Activated CD4-positive, alpha-beta T cell treated with anti-CD3 and anti-CD28 coated beads, Interleukin-2, Interleukin-6, amounts not matched to agents 100 ng/mL and 50 ng/mL, durations not matched to agents 16 hours and 8 hours (primary cell): ENCODE measurements at regions not wholly inside any gene's neighbourhood (a gene's known extent, or its start where the extent isn't known, plus 50 kb on each side); places are given as distances from the start of the nearest gene placed in this dataset.
"Not testable (repeated sequence)": the region's sequence is repeated elsewhere in the genome, so short reads cannot be mapped to it uniquely, and the experiment has no call there.

ENCODE experiments used
- DNase-seq: peaks from one replicate; pipeline ENCODE4 v3.0.0-alpha.2; 2020

GRCh38 chr4:130699004-130699403, 1603.1 kb downstream of the C4orf33 start:
- DNase-seq, result no peak

- no peak for DNase-seq
Measured at GRCh38 chr4:130703211-130703935, 1607.4 kb downstream of the C4orf33 start.

- no peak for DNase-seq
Measured at GRCh38 chr4:130705023-130705422, 1609.1 kb downstream of the C4orf33 start.

DNA sequence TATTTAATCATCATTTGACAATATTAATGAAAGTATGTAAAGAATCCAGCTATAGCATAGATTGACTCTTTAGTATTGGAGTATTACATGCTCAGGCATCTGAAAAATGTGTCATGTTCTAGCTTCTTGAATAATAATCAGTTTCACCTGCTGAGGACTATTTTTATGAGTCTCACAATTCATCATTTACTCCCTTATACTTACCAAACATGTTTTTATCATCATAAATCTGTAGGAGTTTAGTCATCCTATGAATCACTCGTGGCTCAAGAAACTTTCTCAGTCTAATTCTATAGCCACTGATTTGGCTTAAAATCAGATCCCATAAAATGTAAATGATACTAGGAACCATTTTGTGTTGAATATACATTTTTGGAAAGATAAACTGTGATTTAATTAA, 1616.1 kb downstream of the C4orf33 start:
- DNase-seq, result no peak

DNA sequence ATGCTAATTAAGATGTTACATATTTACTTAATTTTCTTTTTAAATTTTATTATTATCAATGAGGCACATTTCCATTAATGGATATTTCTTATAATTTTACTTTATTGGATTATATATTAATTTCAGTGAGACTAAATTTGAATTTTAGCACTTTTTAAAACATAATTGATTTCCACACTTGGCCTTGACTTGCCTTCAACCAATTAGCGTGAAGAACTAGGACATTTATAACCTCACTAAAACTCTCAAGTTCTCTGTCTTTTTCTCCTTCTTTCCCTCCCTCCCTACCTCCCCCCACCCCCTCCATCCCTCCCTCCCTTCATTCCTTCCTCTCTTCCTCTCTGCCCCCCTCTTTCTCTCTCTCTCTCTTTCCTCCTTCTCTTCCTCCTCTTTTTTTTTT, 1618.1 kb downstream of the C4orf33 start:
- no peak for DNase-seq

DNA sequence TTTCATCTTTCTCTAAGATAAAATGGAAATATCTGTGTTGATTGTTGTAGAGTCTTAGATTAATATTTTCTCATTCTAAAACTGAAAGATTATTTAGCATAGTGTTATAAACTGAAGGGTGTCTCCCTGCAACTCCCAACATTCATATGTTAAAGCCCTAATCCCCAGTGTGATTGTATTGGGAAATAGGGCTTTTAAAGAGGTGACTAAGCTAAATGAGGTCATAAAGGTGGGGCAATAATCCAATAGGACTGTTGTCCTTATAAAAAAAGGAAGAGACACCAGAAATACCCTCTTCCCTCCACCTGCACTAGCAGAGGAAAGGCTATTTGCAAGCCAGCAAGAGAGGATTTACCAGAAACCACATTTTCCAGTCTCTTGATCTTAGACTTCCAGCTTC, 1626.4 kb downstream of the C4orf33 start:
- DNase-seq, result no peak

GRCh38 chr4:130736436-130737185, 1640.7 kb downstream of the C4orf33 start:
- DNase-seq, result no peak

DNA sequence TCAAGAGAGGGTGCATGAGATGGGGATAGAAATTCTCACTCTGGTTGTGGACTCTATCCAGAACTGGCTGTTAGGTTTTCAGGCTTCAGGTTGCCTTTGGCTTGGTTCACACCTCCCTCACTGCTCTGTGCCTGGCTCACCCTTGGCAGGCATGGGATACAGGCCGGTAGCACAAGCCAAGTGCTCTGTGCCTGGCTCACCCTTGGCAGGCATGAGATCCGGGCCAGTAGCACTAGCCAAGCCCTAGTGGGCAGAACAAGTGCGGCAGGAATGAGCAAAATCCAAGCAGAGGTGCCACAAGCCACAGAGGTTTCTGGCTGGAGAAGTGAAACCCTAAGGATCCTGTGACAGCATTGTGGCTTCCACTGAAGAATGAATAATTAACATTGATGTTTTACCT, 1642.3 kb downstream of the C4orf33 start:
- no peak for DNase-seq

GRCh38 chr4:130747842-130748241, 1651.9 kb downstream of the C4orf33 start:
- DNase-seq, result no peak

GRCh38 chr4:130753926-130754325, 1658.0 kb downstream of the C4orf33 start:
- DNase-seq, result no peak

DNA sequence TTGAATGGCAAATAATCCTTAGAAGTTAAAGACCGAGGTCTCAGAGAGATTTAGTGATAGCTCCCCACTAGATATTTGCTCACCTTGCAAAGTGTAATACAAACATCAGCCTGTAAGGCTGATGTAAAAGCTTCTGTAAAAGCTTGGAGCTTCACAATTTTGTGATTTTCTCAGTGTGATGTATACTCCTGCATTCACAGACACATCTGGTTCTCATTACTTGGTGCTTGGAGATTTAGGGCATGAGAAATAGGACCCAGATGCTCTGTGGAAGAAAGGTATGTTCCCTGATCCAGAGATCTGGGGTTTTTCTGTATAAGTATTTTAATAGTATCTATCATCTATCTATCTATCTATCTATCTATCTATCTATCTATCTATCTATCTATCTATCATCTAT, 1664.3 kb downstream of the C4orf33 start:
- DNase-seq, result no peak

- DNase-seq, result not testable (repeated sequence)
Measured at GRCh38 chr4:130767384-130767783, 1671.4 kb downstream of the C4orf33 start.

GRCh38 chr4:130772966-130773365, 1677.0 kb downstream of the C4orf33 start:
- DNase-seq, result not testable (repeated sequence)

DNA sequence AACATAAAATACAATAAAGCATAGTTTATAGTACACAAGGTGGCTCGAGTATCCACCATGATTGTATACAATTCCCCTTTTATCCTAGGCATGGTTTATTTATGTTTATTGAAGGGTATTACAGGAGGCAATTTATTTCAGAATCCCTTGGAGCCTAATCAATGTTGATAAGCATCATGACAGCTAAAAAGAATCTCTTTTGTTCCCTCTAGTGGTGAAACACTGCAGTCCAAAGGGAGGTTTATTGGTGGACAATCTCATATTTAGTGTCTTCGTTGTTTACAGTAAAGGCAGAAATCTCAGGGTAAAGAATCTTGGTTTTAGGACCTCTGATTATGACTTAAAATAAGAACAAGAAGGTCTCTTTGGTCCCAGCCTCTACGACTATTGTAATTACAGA, 1712.5 kb downstream of the C4orf33 start:
- no peak for DNase-seq

DNA sequence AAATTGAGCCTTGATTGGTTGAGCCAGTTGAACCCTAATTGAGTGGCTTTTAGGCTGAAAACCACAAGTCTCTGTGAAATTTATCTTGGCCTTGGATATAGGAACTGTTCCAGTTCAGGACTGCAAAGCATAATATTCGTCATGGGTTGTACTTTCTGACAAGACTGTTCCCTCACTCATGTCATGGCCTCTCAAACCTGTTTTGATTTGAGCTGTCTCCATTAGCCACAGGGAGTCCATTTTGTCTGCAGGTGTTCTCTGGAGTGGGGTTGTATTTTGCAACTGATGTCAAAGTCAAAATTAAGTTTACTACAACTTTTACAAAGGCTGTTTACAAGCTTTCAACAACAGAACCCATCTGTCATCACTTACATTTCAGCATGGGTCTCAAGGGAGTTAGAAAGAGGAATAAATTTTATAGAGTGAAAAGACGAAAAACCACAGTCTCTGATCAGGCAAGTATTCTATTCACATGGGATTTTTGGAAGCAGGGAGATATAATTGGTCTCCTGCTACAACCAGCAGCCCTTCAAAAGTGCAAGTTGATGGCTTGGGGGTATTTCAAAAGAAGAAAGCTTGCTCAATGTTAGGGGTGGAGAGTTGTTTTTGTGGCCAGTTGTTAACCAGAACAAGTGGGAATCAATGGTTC, 1716.3 kb downstream of the C4orf33 start:
- no peak for DNase-seq

DNA sequence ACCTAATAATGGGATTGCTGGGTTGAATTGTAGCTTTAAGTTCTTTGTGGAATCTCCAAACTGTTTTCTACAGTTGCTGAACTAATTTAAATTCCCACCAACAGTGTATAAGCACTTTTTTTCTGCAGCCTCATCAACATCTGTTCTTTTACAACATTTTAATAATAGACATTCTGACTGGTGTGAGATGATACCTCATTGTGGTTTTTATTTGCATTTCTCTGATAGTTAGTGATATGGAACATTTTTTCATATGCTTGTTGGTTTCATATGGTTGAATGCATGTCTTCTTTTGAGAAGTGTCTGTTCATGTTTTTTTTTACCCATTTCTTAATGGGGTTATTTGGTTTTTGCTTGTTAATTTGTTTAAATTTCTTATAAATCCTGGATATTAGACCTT, 1718.9 kb downstream of the C4orf33 start:
- DNase-seq, result no peak

GRCh38 chr4:130820448-130820847, 1724.5 kb downstream of the C4orf33 start:
- DNase-seq, result no peak

DNA sequence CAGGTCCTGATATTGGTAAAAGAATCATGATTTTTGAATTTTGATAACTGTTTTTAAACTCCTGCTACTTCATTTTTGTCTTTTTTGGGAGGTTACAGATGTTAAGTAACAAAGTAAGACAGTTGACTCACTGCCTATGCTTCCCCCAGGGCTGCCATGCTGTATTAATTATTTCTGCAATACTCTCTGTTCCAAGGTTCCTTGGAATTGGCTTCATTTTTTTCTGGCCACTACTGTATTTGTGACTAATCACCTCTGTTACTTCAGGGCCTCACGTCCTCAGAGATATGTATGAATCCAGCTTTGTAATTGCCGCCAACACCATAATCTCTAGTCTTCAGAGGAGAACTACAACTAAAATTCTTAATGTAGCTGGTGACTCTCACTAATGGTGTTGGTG, 1729.3 kb downstream of the C4orf33 start:
- no peak for DNase-seq

GRCh38 chr4:130850019-130850524, 1754.1 kb downstream of the C4orf33 start:
- DNase-seq, result no peak

DNA sequence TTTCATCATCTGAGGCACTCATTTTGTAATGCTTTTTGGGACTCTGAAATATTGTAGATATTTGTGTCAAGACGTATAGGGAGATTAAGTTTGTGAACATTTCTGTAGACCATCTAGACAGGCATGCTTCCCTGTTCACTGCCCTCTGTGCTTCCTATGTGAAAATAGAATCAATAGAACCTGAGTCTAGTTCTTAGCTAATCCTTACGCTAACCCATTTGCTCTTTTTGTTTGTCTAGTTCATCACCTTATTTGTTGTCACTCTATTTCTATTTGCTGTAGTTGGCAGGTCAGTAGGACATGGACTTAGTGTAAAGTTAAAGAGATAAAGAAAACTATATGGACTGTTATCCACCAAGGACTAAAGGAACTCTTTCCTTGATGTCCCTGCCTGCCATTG, 1755.2 kb downstream of the C4orf33 start:
- DNase-seq, result no peak

DNA sequence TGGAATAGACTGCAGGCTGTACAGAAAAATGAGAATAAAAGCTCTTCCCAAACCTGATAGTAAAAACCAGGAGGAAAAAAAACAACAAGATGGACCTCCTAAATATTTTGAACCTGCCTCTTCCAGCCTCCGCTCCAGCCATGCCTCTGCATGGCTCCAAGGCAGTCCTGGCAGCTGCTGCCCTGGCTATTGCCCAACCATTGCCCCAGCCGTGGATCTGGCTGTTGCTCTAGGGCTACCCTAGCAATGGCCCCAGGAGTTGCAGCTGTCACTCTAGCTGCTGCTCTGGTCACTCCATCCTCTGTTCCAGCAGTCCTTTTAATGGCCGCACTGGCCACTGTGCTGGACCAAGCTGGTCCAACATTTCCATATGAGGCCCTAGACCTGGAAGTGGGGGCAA, 1756.0 kb downstream of the C4orf33 start:
- DNase-seq, result no peak

GRCh38 chr4:130855533-130855932, 1759.6 kb downstream of the C4orf33 start:
- DNase-seq, result no peak

GRCh38 chr4:130859991-130860390, 1764.0 kb downstream of the C4orf33 start:
- DNase-seq, result no peak

- DNase-seq, result no peak
Measured at GRCh38 chr4:130896920-130897319, 1801.0 kb downstream of the C4orf33 start.
